Kidney epithelial cell (primary cell): ENCODE measurements at regions not wholly inside any gene's neighbourhood (a gene's known extent, or its start where the extent isn't known, plus 50 kb on each side); places are given as distances from the start of the nearest gene placed in this dataset.

ENCODE experiments used
- DNase-seq: peaks from one replicate; pipeline ENCODE4 v3.0.0-alpha.2; 2010; ENCODE audit warnings: low read depth
- H3K27me3 ChIP-seq: 2 replicates; pipeline ENCODE4 v1.6.0; 2011; ENCODE audit warnings: low read length; ENCODE audit not compliant: control insufficient read depth, insufficient read depth
- H3K36me3 ChIP-seq: 2 replicates; pipeline ENCODE4 v1.5.1; 2011; ENCODE audit warnings: low read length; ENCODE audit not compliant: control insufficient read depth, insufficient read depth
- H3K4me3 ChIP-seq: 2 replicates; pipeline ENCODE4 v1.5.1; 2011; ENCODE audit warnings: low read depth, mild to moderate bottlenecking, control low read depth, low read length
- TF ChIP-seq, protein P1 (sequence below): IDR thresholded peaks from 2 replicates; pipeline ENCODE4 v1.5.1; 2011; ENCODE audit warnings: mild to moderate bottlenecking, moderate library complexity, low read length, control low read depth, inconsistent platforms; ENCODE audit not compliant: insufficient read depth, poor library complexity, severe bottlenecking

DNA sequence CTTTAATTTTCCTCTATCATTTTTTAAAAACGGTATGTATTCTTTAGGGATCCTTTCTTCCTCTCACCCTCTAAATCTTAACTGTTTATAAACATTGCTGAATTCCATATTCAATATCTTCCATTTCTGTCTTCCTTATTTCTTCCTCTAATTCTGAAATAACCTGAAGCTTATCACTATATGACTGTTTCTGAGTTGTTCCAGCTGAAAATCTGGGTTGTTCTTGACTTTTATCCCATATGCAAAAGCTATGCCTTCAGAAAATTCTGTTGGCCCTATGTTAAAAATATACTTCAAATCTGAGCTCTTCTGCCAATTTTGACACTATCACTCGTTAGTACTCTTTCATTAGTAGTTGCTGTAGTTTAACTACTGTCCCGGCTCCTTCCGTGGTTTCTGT is 970.3 kb downstream of the BCL11B start:
- no peak for DNase-seq
- TF ChIP-seq, protein P1, sequence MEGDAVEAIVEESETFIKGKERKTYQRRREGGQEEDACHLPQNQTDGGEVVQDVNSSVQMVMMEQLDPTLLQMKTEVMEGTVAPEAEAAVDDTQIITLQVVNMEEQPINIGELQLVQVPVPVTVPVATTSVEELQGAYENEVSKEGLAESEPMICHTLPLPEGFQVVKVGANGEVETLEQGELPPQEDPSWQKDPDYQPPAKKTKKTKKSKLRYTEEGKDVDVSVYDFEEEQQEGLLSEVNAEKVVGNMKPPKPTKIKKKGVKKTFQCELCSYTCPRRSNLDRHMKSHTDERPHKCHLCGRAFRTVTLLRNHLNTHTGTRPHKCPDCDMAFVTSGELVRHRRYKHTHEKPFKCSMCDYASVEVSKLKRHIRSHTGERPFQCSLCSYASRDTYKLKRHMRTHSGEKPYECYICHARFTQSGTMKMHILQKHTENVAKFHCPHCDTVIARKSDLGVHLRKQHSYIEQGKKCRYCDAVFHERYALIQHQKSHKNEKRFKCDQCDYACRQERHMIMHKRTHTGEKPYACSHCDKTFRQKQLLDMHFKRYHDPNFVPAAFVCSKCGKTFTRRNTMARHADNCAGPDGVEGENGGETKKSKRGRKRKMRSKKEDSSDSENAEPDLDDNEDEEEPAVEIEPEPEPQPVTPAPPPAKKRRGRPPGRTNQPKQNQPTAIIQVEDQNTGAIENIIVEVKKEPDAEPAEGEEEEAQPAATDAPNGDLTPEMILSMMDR, result no peak
- H3K4me3 ChIP-seq, result no peak overlapping the region
- no peaks in the 10 kb centered on the region for H3K27me3 ChIP-seq
- no peaks in the 10 kb centered on the region for H3K36me3 ChIP-seq

DNA sequence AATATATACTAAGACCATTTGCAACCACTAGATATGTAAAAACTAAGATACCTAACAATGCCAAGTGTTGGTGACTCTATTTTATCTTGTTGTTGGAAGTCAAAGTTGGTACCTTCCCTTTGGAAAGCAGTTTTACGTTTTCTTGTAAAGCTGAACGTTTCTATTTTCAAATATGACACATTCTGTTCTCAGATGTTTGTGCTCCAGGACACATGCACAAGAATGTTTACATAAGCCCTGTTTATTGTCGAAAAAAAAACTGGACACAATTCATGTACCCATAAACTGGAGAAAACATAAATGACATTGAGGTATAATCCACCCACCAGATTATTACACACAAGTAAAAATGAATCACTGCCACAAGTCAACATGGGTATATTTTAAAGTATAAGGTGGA is 967.4 kb downstream of the BCL11B start:
- TF ChIP-seq, protein P1, result no peak
- Histone ChIP-seq H3K27me3 (no peaks in the 10 kb centered on the region), H3K36me3 (no peaks in the 10 kb centered on the region), H3K4me3 (no peak overlapping the region)
- DNase-seq, result no peak

DNA sequence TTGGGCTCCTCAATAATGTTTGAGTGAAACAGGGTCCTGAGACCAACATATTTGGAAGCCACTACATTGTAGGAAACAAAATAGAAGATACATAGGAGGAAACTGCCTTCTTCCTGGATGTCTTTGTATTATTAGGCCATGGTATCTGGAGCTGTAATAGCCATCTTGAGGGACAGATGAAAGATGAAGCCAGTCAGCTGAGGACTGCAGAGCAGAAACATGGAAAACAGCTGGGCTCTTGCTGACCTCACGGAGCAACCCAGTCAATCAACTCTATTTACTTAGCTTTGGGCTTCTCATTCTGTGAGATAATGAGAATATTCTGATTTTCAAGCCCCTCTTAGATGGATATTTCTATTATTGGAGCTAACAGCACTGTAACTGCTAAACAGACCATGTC is 962.4 kb downstream of the BCL11B start:
- DNase-seq, result no peak
- Histone ChIP-seq H3K27me3 (no peaks in the 10 kb centered on the region), H3K4me3 (no peak overlapping the region), H3K36me3 (no peaks in the 10 kb centered on the region)
- TF ChIP-seq, protein P1, result no peak

DNA sequence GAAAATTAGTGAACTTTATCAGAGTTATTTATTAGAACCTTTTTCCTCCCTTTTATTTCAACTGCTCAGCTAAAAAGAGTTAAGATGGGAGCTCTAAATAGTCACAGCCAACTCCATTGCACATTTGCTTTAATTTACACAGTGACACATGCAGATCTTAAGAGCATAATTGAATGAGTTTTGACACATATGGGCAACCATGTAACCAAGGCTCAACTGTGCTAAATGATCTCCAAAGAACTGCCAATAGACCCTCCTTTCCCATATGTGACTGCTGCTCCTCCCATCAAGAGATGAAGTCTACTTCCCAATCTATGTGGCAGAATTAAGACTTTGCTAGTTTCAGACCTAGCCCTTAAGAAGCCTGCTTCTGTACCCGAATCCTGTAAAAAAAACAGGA is 960.0 kb downstream of the BCL11B start:
- H3K27me3 ChIP-seq, result no peaks in the 10 kb centered on the region
- DNase-seq, result no peak
- no peak overlapping the region for H3K4me3 ChIP-seq
- TF ChIP-seq, protein P1, result no peak
- H3K36me3 ChIP-seq, result no peaks in the 10 kb centered on the region

DNA sequence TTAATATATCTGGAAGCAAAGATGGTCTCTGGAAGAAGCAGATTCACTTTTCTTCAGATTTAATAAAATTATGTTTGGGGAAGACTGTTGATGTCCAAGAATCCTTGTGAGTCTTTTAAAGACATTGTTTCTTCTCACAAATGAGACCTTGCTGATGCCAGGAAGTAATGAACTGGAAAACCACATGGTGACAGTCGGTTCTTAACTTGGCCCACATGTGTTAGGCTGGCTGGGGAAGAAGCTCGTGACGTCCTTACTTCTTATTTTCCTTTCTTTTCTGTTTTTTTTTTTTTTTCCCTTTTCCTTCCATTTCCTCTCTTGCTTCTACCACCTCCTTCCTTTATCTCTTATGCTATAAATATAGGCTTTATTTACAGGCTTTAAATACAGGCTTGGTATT is 950.2 kb downstream of the BCL11B start:
- Histone ChIP-seq H3K36me3 (no peaks in the 10 kb centered on the region), H3K4me3 (no peak overlapping the region), H3K27me3 (no peaks in the 10 kb centered on the region)
- DNase-seq, result no peak
- TF ChIP-seq, protein P1, result no peak

DNA sequence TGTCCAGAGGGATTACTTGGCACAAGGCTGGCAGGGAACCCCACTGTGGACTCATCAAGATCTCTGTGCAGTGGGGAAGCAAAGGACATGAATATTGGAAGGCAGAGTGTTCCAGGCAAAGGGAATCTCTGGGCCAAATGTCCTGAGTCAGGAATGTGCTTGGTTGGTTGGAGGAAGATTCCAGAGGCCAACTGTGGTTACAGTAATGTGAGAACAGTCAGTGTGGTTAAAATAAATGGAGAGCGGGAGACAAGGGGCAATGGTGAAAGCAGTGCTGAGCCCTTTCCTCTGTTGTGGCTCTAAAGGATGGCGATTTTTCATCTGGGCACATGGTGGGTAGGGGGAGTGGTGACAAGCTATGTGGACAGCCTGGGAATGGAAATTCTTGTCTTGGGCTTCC is 948.2 kb downstream of the BCL11B start:
- Histone ChIP-seq H3K4me3 (no peak overlapping the region), H3K27me3 (no peaks in the 10 kb centered on the region), H3K36me3 (no peaks in the 10 kb centered on the region)
- TF ChIP-seq, protein P1, result no peak
- no peak for DNase-seq
